ENCODE measurements at regions not wholly inside any gene's neighbourhood (a gene's known extent, or its start where the extent isn't known, plus 50 kb on each side); places are given as distances from the start of the nearest gene placed in this dataset.
"Not testable (repeated sequence)": the region's sequence is repeated elsewhere in the genome, so short reads cannot be mapped to it uniquely, and the experiment has no call there.

DNA sequence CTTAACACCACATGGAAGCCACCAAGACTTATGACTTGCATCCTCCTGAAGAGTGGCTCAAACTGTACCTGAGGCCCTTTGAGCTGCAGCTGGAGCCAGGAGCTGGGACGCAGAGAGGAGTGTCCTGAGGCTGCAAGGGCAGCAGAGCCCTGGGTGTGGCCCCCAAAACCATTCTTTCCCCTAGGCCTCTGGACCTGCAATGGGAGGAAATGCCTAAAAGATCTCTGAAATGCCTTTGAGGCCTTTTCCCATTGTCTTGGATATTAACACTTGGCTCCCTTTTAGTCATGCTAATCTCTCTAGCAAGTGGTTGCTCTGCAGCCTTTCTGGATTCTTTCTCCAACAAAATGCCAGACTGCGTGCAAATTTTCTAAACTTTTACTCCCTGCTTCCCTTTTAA, 156.1 kb downstream of the SLC38A4 start:
- DNase-seq (ENCODE audit: low read depth) = no peak

DNA sequence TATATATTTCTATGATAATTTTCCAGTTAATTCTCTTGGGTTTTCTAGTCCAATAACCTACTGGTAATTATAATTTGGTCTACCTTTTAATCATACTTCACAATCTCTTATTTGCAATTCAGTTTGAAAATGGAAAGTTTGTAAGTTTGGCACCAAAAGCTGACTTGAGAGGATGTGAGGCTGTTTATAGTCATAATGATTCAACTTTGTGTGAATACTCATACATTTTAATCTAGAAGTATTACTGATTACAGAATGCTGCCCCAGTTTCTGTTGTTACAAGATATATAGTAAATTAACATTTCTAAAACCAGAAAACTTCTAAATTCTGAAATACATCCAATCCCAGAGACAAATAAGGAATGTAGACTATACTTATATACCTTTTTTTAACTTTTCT, 158.2 kb downstream of the SLC38A4 start:
- no peak for DNase-seq (ENCODE audit: low read depth)

DNA sequence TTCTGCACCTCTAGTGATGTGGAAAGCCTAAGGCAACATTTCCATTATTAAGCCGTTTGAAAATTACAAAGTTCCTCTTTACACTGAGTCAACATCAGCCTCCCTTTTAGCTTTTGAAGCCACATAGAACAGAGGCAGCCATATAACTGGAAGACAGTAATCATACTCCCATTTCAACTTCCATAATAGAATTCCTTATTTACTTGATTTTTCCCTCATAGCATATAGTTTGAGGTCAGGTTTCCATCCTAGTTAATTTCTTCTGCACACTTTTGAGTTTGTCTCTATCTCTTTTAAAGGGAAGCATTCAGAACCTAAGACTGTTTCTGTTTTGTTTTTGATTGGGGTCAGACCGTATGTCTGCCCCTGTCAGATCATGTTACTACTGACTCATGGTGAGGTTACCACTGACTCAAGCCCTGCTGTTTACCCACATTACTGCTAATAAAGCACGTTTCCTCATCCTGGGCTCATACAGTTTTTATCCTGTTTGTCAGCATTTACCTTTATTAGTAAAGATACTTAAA, 161.0 kb downstream of the SLC38A4 start:
- DNase-seq (ENCODE audit: low read depth) = peak; percentile 90

DNA sequence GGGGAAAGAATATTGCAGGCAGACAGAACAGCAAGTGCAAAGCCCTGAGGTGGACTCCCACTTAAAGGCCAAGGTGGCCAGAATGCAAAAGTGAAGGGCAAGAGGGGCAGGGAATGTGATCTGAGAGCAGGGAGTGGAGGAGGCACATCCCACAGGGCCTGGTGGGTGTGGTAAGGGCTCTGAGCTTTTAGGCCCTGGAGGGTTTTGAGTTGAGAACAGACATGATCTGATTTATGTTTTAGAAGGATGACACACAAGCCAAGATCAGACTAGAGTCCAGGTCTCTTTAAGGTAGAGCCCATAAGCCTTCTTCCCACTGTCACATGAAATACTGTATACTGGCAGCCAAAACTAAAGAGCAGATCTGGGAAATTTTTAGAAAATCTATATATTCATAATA, 162.5 kb downstream of the SLC38A4 start:
- no peak for DNase-seq (ENCODE audit: low read depth)

DNA sequence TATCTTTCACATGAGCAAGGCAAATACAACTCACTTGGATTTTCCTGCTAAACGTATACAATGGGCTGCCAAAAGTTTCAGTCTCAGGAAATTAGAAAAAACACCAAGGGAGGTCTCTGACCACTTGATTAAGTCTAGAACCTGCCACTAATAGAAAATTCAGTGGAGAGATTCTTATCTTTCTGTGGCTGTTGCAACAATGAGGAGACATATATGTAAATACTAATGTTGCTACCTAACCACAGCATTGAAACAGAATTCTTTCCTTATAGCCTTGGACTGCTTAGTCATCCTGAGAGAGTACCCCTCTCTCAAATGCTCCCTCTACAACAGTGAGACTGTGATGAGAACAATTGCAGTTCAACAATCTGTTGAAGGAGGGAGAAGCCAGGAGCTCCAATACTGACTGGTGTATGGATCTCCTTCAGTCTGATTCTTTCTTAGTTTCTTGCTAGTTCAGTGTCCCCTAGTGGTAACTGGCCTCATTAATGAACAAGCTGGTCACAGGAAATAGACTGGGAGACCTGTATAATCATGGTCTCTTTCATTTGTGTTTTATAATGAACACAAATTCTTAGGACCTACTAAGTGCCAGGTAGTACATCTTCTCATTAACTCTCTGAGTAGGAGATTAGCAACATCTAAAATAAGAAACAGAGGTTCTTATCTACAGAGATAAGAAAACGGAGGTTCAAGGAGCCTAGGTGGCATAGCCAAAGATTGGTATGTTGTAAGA, 164.5 kb downstream of the SLC38A4 start:
- DNase-seq (ENCODE audit: low read depth) = peak; percentile 64

DNA sequence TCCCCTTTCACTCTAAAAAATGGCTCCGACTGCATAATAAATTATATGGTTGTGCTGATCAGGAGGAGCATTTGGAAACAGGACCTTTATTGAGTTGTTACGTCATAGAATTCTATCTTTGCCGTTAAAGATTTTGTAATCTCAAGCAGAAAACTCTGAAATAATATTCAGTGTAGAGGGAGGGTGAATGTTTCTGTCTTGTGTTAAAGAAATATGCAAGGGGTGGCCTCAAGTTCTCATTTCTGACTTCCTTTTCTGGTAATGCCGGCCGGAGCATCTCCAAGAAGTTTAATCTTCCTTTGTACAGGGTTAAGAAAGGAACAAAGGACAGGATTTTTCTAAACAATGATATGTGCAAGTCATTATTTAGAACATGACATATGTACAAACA, 165.1 kb downstream of the SLC38A4 start:
- DNase-seq (ENCODE audit: low read depth) = no peak

DNA sequence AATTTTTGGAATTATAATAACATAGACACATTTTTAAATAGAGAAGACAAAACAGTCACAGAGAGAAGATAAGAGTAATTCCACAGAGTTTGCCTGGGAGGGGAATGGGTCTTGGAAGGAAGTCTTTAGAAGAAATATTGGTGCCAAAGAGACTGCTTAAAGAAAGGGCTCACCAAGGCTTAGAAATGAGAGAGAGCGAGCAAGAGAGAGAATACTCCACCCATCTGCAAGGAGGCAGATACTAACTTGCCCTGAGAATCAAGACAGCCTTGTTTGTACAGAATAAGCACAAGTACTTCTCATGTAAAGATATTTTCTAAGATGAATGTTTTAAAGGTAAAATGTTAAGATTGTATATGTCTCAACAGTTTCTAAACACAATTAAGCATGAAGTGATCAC, 165.5 kb downstream of the SLC38A4 start:
- DNase-seq (ENCODE audit: low read depth) = no peak

DNA sequence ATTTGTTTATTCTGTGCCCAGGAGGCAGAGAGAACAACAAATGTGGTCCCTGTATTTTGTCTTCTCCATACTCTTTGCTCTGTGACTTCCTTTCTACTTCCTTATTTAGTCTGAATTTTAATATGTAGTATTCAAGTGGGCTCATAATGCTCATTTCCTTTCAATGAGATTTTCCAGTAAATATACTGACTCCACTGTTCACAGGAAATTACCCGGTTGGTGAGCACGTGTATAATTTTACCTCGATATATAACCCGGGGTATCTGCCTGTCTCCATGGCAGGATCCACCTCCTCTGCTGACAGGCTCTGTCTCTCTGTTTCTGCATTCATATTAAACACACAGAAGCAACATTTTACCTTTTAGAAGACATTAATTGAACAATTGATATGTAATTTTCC, 166.0 kb downstream of the SLC38A4 start:
- DNase-seq (ENCODE audit: low read depth) = no peak

- no peak for DNase-seq (ENCODE audit: low read depth)
These were observed 166.7 kb downstream of the SLC38A4 start for GRCh38 chr12:46659032-46659650.

GRCh38 chr12:46657453-46658411, 168.1 kb downstream of the SLC38A4 start:
- no peak for DNase-seq (ENCODE audit: low read depth)

DNA sequence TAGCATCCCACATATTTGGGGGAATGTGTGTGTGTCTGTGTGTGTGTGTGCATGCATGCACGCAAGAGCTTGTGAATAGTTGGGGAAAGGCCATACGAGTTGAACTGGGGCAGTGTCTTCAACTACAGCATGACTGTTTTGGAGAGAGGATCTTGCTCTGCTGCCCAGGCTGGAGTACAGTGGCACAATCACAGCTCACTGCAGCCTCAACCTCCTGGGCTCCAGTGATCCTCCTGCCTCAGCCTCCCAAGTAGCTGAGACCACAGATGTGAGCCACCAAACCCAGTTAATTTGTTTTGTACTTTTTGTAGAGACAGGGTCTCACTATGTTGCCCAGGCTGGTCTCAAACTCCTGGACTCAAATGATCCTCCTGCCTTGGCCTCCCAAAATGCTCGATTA, 169.8 kb downstream of the SLC38A4 start:
- not testable (repeated sequence) for DNase-seq (ENCODE audit: low read depth)

GRCh38 chr12:46653311-46653710, 172.5 kb downstream of the SLC38A4 start:
- no peak for DNase-seq (ENCODE audit: low read depth)

- DNase-seq (ENCODE audit: low read depth) = no peak
These were observed 173.1 kb downstream of the SLC38A4 start for GRCh38 chr12:46652692-46653091.

DNA sequence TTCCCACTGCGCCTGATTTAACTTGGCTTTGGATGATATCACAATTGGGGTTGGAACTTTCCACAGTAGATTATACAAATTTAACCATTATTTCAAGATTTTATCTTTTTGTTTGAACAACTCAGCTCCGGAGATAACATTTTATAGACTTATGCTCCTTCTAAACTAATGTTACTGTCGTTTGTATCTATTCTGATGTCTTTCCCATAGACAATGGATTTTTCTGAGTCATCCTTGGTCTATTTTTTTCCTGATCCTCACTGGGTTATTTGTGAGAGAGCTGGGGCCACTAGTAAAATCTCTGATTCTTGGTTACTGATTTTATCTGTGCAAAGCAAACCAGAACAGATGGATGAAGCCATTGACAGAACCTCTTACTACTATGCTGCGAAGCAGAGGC, 175.1 kb downstream of the SLC38A4 start:
- no peak for DNase-seq (ENCODE audit: low read depth)

- no peak for DNase-seq (ENCODE audit: low read depth)
These were observed 176.4 kb downstream of the SLC38A4 start for GRCh38 chr12:46649433-46649832.

DNA sequence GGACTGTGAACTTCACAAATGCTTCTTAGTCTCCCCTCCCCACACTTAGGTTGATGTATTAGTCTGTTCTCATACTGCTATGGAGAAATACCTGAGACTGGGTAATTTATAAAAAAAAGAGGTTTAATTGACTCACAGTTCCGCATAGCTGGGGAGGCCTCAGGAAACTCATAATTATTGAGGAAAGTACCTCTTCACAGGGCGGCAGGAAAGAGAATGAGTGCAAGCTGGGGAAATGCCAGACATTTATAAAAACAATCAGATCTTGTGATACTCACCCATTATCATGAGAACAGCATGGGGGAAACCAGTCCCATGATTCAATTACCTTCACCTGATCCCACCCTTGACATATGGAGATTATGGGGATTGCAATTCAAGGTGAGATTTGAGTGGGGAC, 178.8 kb downstream of the SLC38A4 start:
- DNase-seq (ENCODE audit: low read depth) = no peak

GRCh38 chr12:46641649-46642048, 184.1 kb downstream of the SLC38A4 start:
- DNase-seq (ENCODE audit: low read depth) = not testable (repeated sequence)

- no peak for DNase-seq (ENCODE audit: low read depth)
These were observed 190.0 kb downstream of the SLC38A4 start for GRCh38 chr12:46635818-46636217.

DNA sequence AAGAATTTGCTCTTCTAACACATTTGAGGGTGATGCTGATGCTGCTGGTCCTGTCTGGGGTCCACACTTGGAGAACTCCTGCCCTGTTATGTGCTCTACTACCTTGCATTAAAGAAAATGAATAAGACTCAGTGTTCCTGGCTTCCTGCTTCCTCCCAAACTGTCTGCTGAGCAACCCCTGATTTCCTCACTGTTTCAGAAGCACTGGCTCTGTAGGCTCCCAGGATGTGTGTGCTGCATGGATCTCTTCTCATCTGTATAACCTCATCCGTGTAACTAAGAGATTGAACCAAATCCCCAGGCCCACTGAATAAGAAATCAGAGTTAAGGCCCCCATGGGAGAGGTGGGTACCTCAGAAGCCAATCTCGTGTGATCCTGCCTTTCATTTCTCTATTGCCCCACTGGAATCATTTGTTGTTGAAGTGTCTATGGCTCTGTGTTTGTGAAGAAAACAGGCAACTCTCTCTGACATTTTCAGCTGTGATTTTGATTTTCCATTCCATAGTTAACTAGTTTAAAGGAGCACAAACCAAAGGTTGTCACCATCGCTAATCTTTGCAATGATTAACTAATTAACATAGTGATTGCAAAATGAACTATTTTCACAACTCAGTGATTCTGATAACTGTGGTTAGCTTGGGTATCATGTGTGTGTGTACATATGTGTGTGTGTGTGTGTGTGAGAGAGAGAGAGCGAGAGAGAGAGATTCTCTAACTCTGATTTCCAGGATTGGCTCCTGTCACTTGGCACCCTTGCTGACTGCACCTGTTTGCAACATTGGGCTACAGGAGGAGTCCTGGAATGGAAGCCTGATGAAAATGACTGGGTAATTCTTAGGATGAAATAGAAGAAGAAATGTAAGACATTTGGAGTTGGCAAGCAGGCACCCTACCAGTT, 196.2 kb downstream of the SLC38A4 start:
- no peak for DNase-seq (ENCODE audit: low read depth)

DNA sequence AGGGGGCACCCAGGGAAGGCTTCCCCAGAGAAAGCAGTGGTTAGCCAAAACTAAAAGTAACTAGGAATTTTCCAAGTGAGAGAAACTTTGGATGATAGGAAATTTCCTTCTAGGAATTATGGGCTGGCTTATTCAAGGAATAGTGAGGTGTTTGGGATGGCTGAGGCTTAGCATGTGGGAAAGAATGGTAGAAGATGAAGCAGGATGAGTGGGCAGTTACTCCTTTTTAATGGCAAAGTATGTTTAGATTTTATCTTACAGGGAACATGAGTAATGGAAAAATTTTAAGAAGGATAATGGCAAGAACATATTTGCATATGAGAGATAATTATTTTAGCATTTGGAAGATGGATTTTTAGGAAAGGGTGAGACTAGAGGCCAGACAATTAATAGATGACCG, 197.6 kb downstream of the SLC38A4 start:
- DNase-seq (ENCODE audit: low read depth) = no peak

DNA sequence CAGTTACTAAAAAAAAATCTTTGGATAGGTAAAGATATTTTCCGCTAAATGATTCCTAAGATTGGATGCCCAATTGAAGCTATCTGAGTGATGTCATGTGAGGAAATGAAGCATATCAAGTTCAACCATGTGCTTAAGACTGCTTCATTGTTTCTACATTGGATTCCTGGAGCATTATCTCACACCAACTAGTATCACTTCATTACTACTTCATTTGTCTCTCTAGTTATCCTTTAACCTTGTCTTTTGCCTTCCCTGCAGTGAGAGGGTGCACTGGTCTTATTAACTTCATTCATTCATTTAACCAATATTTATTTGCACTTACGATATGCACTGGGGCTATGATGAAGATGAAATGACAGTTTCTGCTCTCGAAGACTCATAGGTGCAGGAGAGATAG, 198.1 kb downstream of the SLC38A4 start:
- no peak for DNase-seq (ENCODE audit: low read depth)

- DNase-seq (ENCODE audit: low read depth) = not testable (repeated sequence)
These were observed 206.3 kb downstream of the SLC38A4 start for GRCh38 chr12:46619474-46619873.

All from HS-5 (cell line).